ENCODE measurements at regions not wholly inside any gene's neighbourhood (a gene's known extent, or its start where the extent isn't known, plus 50 kb on each side); places are given as distances from the start of the nearest gene placed in this dataset.

DNA sequence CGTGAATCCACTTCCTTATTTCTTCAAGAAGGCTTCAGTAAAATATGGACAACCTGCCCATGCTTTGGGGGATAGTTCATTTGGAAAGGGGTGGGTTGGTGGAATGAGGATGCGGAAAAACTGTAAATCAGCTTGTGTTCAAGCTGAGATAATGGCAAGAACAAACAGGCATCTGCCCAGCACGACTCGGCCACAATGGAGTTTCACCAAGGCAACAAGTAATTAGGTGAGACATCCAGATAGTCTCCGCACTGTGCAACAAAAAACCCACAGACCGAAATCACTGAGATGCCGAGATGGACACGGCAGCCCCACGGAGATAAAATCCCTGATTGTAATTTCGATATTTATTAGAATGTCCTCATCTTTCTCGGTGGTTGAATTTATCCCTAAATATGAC is 455.2 kb downstream of the AJAP1 start:
- H3K27me3 ChIP-seq (replicated peaks in 1 of 4; ENCODE audit: control extremely low read depth in 1 of 4, control insufficient read depth in 3 of 4, insufficient read depth in 4 of 4, low read length in 3 of 4) = no peaks in the 10 kb centered on the region
- no peak overlapping the region for H3K9ac ChIP-seq (ENCODE audit: low read length)
- WGBS (ENCODE audit: insufficient coverage) = 90% methylated on average over 6 of the region's 11 CpGs
- H4K20me1 ChIP-seq (ENCODE audit: control insufficient read depth, insufficient read depth, low read length, poor library complexity, severe bottlenecking) = no peaks in the 10 kb centered on the region
- H3K4me3 ChIP-seq (ENCODE audit: control extremely low read depth in 1 of 5, extremely low read depth in 1 of 5, insufficient read depth in 1 of 5, low read depth in 2 of 5, low read length in 4 of 5) = no peak overlapping the region
- Mint-ChIP-seq H3K27me3 (peaks cover 26% of the 10 kb centered on the region), H3K9me3 (ENCODE audit: insufficient read depth) (no peaks in the 10 kb centered on the region), H3K4me1 (no peaks in the 10 kb centered on the region), H3K4me3 (no peak overlapping the region), H3K27ac (no peak overlapping the region)
- H3K4me2 ChIP-seq (replicated peaks; ENCODE audit: low read depth, low read length, poor library complexity, severe bottlenecking) = no peak overlapping the region
- no peaks in the 10 kb centered on the region for H3K4me1 ChIP-seq (ENCODE audit: control insufficient read depth in 2 of 2, insufficient read depth in 2 of 2, low read length in 2 of 2)
- CTCF ChIA-PET = no interaction called here
- H2AFZ ChIP-seq (ENCODE audit: insufficient read depth, low read depth, low read length, poor library complexity, severe bottlenecking) = no peak overlapping the region
- no peak overlapping the region for H3K27ac ChIP-seq (ENCODE audit: low read length in 2 of 2)
- DNase-seq (no peak), ATAC-seq (ENCODE audit: low read depth) (no peak)
- no peaks in the 10 kb centered on the region for H3K9me3 ChIP-seq (ENCODE audit: control extremely low read depth in 1 of 3, control insufficient read depth in 2 of 3, insufficient read depth in 1 of 3, low read length in 2 of 3)
- no peaks in the 10 kb centered on the region for H3K79me2 ChIP-seq (ENCODE audit: control insufficient read depth, insufficient read depth, low read length)
- intact Hi-C loops (cut with micrococcal nuclease) = no loop called here
- no peaks in the 10 kb centered on the region for H3K36me3 ChIP-seq (replicated peaks in 1 of 2; ENCODE audit: control extremely low read depth in 1 of 2, control insufficient read depth in 1 of 2, extremely low read depth in 1 of 2, insufficient read depth in 2 of 2, low read length in 1 of 2)
- POLR2A ChIA-PET = no interaction called here
- TF ChIP-seq EZH2 (IDR thresholded peaks at IDR 0.05; ENCODE audit: borderline replicate concordance, insufficient read depth, low read depth, low read length, poor library complexity, severe bottlenecking) = no peak
- TF ChIP-seq, protein P1, sequence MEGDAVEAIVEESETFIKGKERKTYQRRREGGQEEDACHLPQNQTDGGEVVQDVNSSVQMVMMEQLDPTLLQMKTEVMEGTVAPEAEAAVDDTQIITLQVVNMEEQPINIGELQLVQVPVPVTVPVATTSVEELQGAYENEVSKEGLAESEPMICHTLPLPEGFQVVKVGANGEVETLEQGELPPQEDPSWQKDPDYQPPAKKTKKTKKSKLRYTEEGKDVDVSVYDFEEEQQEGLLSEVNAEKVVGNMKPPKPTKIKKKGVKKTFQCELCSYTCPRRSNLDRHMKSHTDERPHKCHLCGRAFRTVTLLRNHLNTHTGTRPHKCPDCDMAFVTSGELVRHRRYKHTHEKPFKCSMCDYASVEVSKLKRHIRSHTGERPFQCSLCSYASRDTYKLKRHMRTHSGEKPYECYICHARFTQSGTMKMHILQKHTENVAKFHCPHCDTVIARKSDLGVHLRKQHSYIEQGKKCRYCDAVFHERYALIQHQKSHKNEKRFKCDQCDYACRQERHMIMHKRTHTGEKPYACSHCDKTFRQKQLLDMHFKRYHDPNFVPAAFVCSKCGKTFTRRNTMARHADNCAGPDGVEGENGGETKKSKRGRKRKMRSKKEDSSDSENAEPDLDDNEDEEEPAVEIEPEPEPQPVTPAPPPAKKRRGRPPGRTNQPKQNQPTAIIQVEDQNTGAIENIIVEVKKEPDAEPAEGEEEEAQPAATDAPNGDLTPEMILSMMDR (IDR thresholded peaks at IDR 0.05) = no peak

DNA sequence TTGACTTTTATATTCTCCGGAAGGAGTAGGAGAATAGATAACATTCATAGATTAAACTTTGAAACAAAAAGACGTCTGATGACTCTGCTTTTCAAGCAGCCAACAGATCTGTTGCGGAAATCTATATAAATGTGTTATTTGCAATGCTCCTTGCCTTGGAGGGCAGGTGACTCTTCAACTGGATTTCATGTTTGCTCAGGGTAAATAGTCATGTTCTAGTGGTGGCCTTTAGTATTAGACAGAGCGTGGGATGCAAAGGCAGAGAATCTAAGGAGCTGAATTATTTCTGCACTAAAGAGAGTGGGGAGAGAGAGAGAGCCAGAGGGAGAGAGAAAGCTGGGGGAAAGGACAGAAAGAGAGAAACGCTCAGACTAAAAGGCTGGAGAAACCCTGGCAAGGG is 454.3 kb downstream of the AJAP1 start:
- no peak for ATAC-seq (ENCODE audit: low read depth)
- ChIA-PET POLR2A (no interaction called here), CTCF (no interaction called here)
- peaks cover 26% of the 10 kb centered on the region for H3K27me3 Mint-ChIP-seq
- TF ChIP-seq, protein P1 (IDR thresholded peaks at IDR 0.05) = no peak
- no peak for TF ChIP-seq EZH2 (IDR thresholded peaks at IDR 0.05; ENCODE audit: borderline replicate concordance, insufficient read depth, low read depth, low read length, poor library complexity, severe bottlenecking)
- Histone ChIP-seq H3K79me2 (ENCODE audit: control insufficient read depth, insufficient read depth, low read length) (no peaks in the 10 kb centered on the region), H2AFZ (ENCODE audit: insufficient read depth, low read depth, low read length, poor library complexity, severe bottlenecking) (no peak overlapping the region), H3K9ac (ENCODE audit: low read length) (no peak overlapping the region), H3K4me1 (ENCODE audit: control insufficient read depth in 2 of 2, insufficient read depth in 2 of 2, low read length in 2 of 2) (no peaks in the 10 kb centered on the region), H3K4me3 (ENCODE audit: control extremely low read depth in 1 of 5, extremely low read depth in 1 of 5, insufficient read depth in 1 of 5, low read depth in 2 of 5, low read length in 4 of 5) (no peak overlapping the region), H3K27me3 (replicated peaks in 1 of 4; ENCODE audit: control extremely low read depth in 1 of 4, control insufficient read depth in 3 of 4, insufficient read depth in 4 of 4, low read length in 3 of 4) (no peaks in the 10 kb centered on the region), H3K4me2 (replicated peaks; ENCODE audit: low read depth, low read length, poor library complexity, severe bottlenecking) (no peak overlapping the region), H3K27ac (ENCODE audit: low read length in 2 of 2) (no peak overlapping the region), H3K36me3 (replicated peaks in 1 of 2; ENCODE audit: control extremely low read depth in 1 of 2, control insufficient read depth in 1 of 2, extremely low read depth in 1 of 2, insufficient read depth in 2 of 2, low read length in 1 of 2) (no peaks in the 10 kb centered on the region), H3K9me3 (ENCODE audit: control extremely low read depth in 1 of 3, control insufficient read depth in 2 of 3, insufficient read depth in 1 of 3, low read length in 2 of 3) (no peaks in the 10 kb centered on the region), H4K20me1 (ENCODE audit: control insufficient read depth, insufficient read depth, low read length, poor library complexity, severe bottlenecking) (no peaks in the 10 kb centered on the region)
- H3K4me1 Mint-ChIP-seq = no peaks in the 10 kb centered on the region
- H3K4me3 Mint-ChIP-seq = no peak overlapping the region
- H3K9me3 Mint-ChIP-seq (ENCODE audit: insufficient read depth) = no peaks in the 10 kb centered on the region
- intact Hi-C loops (cut with micrococcal nuclease) = no loop called here
- DNase-seq = no peak
- no peak overlapping the region for H3K27ac Mint-ChIP-seq
- WGBS (ENCODE audit: insufficient coverage) = 80% methylated on average over 3 of the region's 5 CpGs
